Immature natural killer cell (primary cell): ENCODE measurements at regions not wholly inside any gene's neighbourhood (a gene's known extent, or its start where the extent isn't known, plus 50 kb on each side); places are given as distances from the start of the nearest gene placed in this dataset.
"Not testable (repeated sequence)": the region's sequence is repeated elsewhere in the genome, so short reads cannot be mapped to it uniquely, and the experiment has no call there.

ENCODE experiments used
- DNase-seq, 3 donors: peaks; one replicate each; pipeline ENCODE4 v3.0.0; 2022; ENCODE audit warnings: mixed read lengths in 1 of 3
- H3K27ac Mint-ChIP-seq, 6 donors: one replicate each; pipeline ENCODE4 v1.8.0; 2020; ENCODE audit warnings: mixed read lengths in 6 of 6, mild to moderate bottlenecking in 5 of 6, inconsistent platforms in 4 of 6, moderate library complexity in 3 of 6
- H3K27me3 Mint-ChIP-seq, 3 donors: one replicate each; pipeline ENCODE4 v1.8.0; 2020 to 2021; ENCODE audit warnings: low read depth in 3 of 3, mild to moderate bottlenecking in 3 of 3, mixed read lengths in 3 of 3, moderate library complexity in 3 of 3, inconsistent platforms in 1 of 3
- H3K36me3 Mint-ChIP-seq, 3 donors: one replicate each; pipeline ENCODE4 v1.8.0; 2020; ENCODE audit warnings: mixed read lengths in 3 of 3, inconsistent platforms in 2 of 3, mild to moderate bottlenecking in 2 of 3
- H3K4me1 Mint-ChIP-seq, 2 donors: one replicate each; pipeline ENCODE4 v1.8.0; 2020; ENCODE audit warnings: inconsistent platforms in 2 of 2, mild to moderate bottlenecking in 2 of 2, mixed read lengths in 2 of 2, moderate library complexity in 1 of 2
- H3K4me3 Mint-ChIP-seq, 5 donors: one replicate each; pipeline ENCODE4 v1.8.0; 2020; ENCODE audit warnings: mild to moderate bottlenecking in 5 of 5, mixed read lengths in 5 of 5, inconsistent platforms in 3 of 5, moderate library complexity in 3 of 5
- H3K9me3 Mint-ChIP-seq, 6 donors: one replicate each; pipeline ENCODE4 v1.8.0; 2020; ENCODE audit warnings: mild to moderate bottlenecking in 6 of 6, mixed read lengths in 6 of 6, inconsistent platforms in 4 of 6, moderate library complexity in 3 of 6

DNA sequence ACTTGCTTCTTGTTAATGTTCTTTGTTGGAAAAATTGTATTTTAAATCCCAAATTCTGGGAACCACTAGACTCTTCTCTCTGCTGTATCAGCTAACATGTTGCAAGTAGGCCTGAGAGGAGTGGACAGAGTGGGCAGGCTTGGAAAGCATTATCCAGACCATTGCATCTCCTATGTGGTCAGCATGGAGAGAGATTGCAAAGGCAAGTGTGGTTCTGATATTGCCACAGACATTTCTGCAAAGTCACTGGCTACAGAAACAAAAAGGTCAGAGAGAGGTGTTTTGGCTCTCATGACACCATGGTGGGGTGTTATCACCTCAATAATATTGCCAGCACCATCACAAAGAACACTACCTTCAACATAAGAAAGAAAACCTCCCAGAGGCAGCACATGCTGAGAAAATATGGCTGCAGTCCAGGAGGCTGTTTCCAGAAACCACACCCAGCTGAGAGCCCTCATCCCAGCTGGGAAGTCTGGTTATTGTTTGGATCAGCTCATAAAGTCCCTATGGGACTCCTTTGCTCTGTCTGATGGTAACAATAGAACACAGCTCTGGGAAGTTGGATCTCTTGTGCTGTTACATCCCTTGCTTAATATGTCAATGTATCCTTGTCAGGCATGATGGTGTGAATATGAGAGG, 78.2 kb upstream of the TBX18 start:
- no peak for DNase-seq
- Mint-ChIP-seq H3K9me3 (peaks cover 12 to 53% (median 26%) of the 10 kb centered on the region in 6 donors), H3K4me3 (no peak overlapping the region), H3K36me3 (no peaks in the 10 kb centered on the region), H3K27me3 (peaks cover 0 to 4% (median 1%) of the 10 kb centered on the region in 3 donors), H3K4me1 (no peaks in the 10 kb centered on the region), H3K27ac (no peak overlapping the region)

- H3K4me3 Mint-ChIP-seq, H3K27ac Mint-ChIP-seq, H3K27me3 Mint-ChIP-seq, H3K36me3 Mint-ChIP-seq, H3K4me1 Mint-ChIP-seq, DNase-seq: not testable (repeated sequence)
- H3K9me3 Mint-ChIP-seq: peaks cover 13 to 50% (median 26%) of the 10 kb centered on the region in 6 donors
Measured at GRCh38 chr6:84837068-84837866, 72.9 kb upstream of the TBX18 start.

GRCh38 chr6:84836366-84836765, 72.0 kb upstream of the TBX18 start:
- Mint-ChIP-seq H3K4me3 (no peak overlapping the region), H3K36me3 (no peaks in the 10 kb centered on the region), H3K9me3 (peaks cover 10 to 42% (median 24%) of the 10 kb centered on the region in 6 donors), H3K4me1 (no peaks in the 10 kb centered on the region), H3K27me3 (no peaks in the 10 kb centered on the region), H3K27ac (no peak overlapping the region)
- DNase-seq: no peak

DNA sequence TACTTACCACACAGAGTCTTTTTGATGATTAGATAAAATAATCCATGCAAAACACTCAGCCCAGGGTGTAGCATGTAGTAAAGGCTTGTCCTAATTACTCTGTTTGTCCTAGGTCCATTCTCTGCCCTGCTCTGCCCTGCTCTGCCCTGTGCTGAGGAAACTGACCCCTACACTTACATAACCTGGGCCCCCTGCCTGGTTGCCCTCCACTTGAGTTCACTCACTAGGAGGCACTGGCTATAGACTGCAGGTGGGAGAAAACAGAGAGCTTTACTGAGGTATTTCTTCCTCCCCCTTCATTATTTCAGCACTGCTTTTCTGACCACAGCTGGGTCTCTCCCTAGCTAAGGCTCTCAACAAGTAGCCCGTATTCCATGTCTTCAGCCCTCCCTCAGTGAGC, 70.9 kb upstream of the TBX18 start:
- peaks cover 8 to 40% (median 18%) of the 10 kb centered on the region in 6 donors for H3K9me3 Mint-ChIP-seq
- DNase-seq: no peak
- no peaks in the 10 kb centered on the region for H3K27me3 Mint-ChIP-seq
- no peaks in the 10 kb centered on the region for H3K36me3 Mint-ChIP-seq
- H3K4me1 Mint-ChIP-seq: no peaks in the 10 kb centered on the region
- H3K27ac Mint-ChIP-seq: no peak overlapping the region
- H3K4me3 Mint-ChIP-seq: no peak overlapping the region

- H3K9me3 Mint-ChIP-seq: peaks cover 5 to 37% (median 13%) of the 10 kb centered on the region in 6 donors
- H3K36me3 Mint-ChIP-seq, DNase-seq, H3K4me1 Mint-ChIP-seq, H3K4me3 Mint-ChIP-seq, H3K27ac Mint-ChIP-seq, H3K27me3 Mint-ChIP-seq: not testable (repeated sequence)
Measured at GRCh38 chr6:84831924-84832323, 67.5 kb upstream of the TBX18 start.

GRCh38 chr6:84825461-84825860, 61.1 kb upstream of the TBX18 start:
- no peaks in the 10 kb centered on the region for H3K4me1 Mint-ChIP-seq

GRCh38 chr6:84821314-84821713, 56.9 kb upstream of the TBX18 start:
- not testable (repeated sequence) for H3K36me3 Mint-ChIP-seq, H3K4me3 Mint-ChIP-seq, H3K27me3 Mint-ChIP-seq, H3K4me1 Mint-ChIP-seq, DNase-seq, H3K27ac Mint-ChIP-seq
- peaks cover 6 to 38% (median 15%) of the 10 kb centered on the region in 6 donors for H3K9me3 Mint-ChIP-seq

More at GRCh38 chr6:84825461-84825860, 61.1 kb upstream of the TBX18 start:
- Mint-ChIP-seq H3K4me3 (no peak overlapping the region), H3K27ac (no peak overlapping the region), H3K36me3 (no peaks in the 10 kb centered on the region), H3K27me3 (no peaks in the 10 kb centered on the region), H3K9me3 (peaks cover 0 to 35% (median 15%) of the 10 kb centered on the region in 6 donors)
- no peak for DNase-seq

DNA sequence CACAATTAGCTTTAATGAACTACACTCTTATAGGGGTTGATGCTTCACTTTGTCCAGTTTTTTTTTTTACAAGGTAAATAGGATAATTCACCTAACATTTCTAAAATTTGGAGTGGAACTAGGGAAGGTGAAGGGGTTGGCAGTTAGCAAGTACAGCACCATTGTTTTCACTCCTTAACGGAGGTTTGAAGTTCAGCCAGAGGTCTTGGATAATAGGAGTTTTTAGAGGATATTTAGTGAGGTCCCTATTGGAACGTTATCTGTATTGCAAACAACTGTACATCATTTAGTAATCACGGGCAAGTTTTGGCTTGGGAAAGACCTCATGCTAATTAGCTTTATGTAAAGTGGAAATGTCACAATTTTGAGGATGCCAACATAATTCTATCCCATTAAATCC, 52.3 kb upstream of the TBX18 start:
- H3K36me3 Mint-ChIP-seq: no peaks in the 10 kb centered on the region
- no peak overlapping the region for H3K4me3 Mint-ChIP-seq
- no peak for DNase-seq
- peaks cover 2 to 22% (median 13%) of the 10 kb centered on the region in 6 donors for H3K9me3 Mint-ChIP-seq
- no peak overlapping the region for H3K27ac Mint-ChIP-seq
- peaks cover 0 to 2% (median 0%) of the 10 kb centered on the region in 3 donors for H3K27me3 Mint-ChIP-seq
- H3K4me1 Mint-ChIP-seq: no peaks in the 10 kb centered on the region

- peaks cover 2 to 18% (median 14%) of the 10 kb centered on the region in 6 donors for H3K9me3 Mint-ChIP-seq
- DNase-seq: no peak
- no peak overlapping the region for H3K27ac Mint-ChIP-seq
- no peaks in the 10 kb centered on the region for H3K4me1 Mint-ChIP-seq
- peaks cover 0 to 2% (median 0%) of the 10 kb centered on the region in 3 donors for H3K27me3 Mint-ChIP-seq
- no peaks in the 10 kb centered on the region for H3K36me3 Mint-ChIP-seq
- H3K4me3 Mint-ChIP-seq: no peak overlapping the region
Measured at GRCh38 chr6:84815896-84816735, 51.7 kb upstream of the TBX18 start.
